IPS-20b (cell line): ENCODE measurements at regions not wholly inside any gene's neighbourhood (a gene's known extent, or its start where the extent isn't known, plus 50 kb on each side); places are given as distances from the start of the nearest gene placed in this dataset.
"Not testable (repeated sequence)": the region's sequence is repeated elsewhere in the genome, so short reads cannot be mapped to it uniquely, and the experiment has no call there.

Experiments
- H3K27ac ChIP-seq: one replicate; pipeline ENCODE4 v1.5.1; 2013; ENCODE audit warnings: low read length
- H3K27me3 ChIP-seq: 2 replicates; pipeline ENCODE4 v1.6.1; 2013; ENCODE audit warnings: mild to moderate bottlenecking, low read length, inconsistent platforms; ENCODE audit not compliant: insufficient read depth
- H3K36me3 ChIP-seq: 2 replicates; pipeline ENCODE4 v1.6.1; 2013; ENCODE audit warnings: low read depth, mild to moderate bottlenecking, inconsistent platforms, low read length, moderate library complexity; ENCODE audit not compliant: insufficient read depth
- H3K4me1 ChIP-seq: 2 replicates; pipeline ENCODE4 v1.6.1; 2013; ENCODE audit warnings: mild to moderate bottlenecking, control low read depth, inconsistent platforms, low read length, moderate library complexity; ENCODE audit not compliant: insufficient read depth
- H3K4me3 ChIP-seq: 2 replicates; pipeline ENCODE4 v1.5.1; 2013; ENCODE audit warnings: mild to moderate bottlenecking, low read length, inconsistent platforms
- H3K9ac ChIP-seq: 2 replicates; pipeline ENCODE4 v1.6.1; 2013; ENCODE audit warnings: low read depth, mild to moderate bottlenecking, inconsistent platforms, low read length, moderate library complexity
- H3K9me3 ChIP-seq: 2 replicates; pipeline ENCODE4 v1.6.1; 2013; ENCODE audit warnings: mild to moderate bottlenecking, low read depth, low read length, inconsistent platforms; ENCODE audit not compliant: insufficient read depth

DNA sequence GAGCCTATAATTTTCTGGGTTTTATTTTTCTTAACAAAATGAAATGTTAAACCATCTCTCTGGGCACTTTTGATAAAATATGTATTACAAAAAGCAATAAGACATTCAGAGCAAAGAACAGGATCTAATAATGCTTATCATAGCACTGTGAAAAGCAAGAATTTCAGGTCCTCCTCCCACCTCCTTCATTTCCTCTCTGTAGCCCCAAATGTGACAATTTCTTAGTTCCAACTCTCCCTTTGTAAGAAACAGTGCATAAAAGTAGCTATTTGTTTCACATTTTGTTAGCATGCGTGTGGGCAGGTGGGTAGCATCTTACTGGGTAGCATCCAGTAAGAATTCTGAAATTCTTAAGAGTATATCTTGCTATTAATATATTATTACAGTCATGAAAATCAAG, 130.9 kb upstream of the RASA1 start:
- Histone ChIP-seq H3K9me3 (no peaks in the 10 kb centered on the region), H3K27ac (no peak overlapping the region), H3K27me3 (no peaks in the 10 kb centered on the region), H3K4me1 (no peaks in the 10 kb centered on the region), H3K9ac (no peak overlapping the region), H3K36me3 (no peaks in the 10 kb centered on the region), H3K4me3 (no peak overlapping the region)

DNA sequence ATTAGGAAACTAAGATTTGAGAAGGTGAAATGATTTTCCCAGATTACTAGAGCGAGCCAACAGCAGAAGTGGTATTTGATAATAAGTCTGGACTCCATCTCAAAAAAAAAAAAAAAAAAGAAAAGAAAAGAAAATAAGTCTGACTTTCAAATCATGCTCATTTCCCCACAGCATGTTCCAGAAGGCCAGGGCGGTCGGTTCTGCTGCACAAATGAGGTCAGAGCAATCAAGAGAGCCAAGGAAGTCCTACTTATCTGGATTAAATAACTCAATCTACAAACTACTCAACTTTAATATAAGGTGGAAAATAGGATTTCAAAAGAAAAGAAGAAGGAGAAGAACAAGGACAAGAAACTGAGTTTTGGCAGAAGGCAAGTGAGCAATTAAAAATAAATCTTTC, 130.4 kb upstream of the RASA1 start:
- no peak overlapping the region for H3K27ac ChIP-seq
- no peak overlapping the region for H3K9ac ChIP-seq
- H3K4me3 ChIP-seq = no peak overlapping the region
- H3K27me3 ChIP-seq = no peaks in the 10 kb centered on the region
- H3K36me3 ChIP-seq = no peaks in the 10 kb centered on the region
- H3K9me3 ChIP-seq = no peaks in the 10 kb centered on the region
- H3K4me1 ChIP-seq = no peaks in the 10 kb centered on the region

DNA sequence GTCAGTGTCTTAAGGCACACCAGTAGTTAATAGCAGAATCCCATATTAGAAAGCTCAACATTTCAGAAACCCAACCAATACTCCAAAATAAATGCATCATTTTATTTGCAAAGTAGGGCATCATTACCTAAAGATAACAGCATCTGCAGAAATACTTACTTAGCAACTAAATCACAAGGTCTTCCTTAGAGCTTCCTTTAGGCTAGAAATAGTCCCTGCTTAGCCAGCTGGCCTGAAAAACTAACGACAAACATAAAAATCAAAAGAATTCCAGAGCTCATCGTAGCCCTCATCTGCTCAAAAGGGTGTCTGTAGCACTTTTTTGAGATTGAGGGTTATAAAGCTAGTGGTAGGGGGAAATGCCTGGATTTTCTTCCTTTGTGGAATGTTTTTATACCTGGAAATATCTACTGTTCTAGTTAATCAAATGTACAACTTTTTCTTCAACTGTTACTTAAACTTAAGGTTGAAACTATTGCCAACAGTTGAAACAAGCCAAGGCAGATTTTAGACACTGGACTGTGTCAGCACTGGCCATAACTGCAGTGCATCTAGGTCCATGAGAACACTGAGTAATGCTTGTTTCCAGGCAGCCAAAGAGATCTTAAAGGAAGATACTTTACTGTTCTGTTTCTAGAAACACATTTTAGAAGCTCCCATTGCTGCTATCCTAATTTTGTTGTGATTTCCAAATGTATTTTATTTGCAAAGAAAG, 129.4 kb upstream of the RASA1 start:
- H3K27ac ChIP-seq = no peak overlapping the region
- no peaks in the 10 kb centered on the region for H3K4me1 ChIP-seq
- H3K36me3 ChIP-seq = no peaks in the 10 kb centered on the region
- H3K27me3 ChIP-seq = no peaks in the 10 kb centered on the region
- no peak overlapping the region for H3K4me3 ChIP-seq
- no peak overlapping the region for H3K9ac ChIP-seq
- no peaks in the 10 kb centered on the region for H3K9me3 ChIP-seq

DNA sequence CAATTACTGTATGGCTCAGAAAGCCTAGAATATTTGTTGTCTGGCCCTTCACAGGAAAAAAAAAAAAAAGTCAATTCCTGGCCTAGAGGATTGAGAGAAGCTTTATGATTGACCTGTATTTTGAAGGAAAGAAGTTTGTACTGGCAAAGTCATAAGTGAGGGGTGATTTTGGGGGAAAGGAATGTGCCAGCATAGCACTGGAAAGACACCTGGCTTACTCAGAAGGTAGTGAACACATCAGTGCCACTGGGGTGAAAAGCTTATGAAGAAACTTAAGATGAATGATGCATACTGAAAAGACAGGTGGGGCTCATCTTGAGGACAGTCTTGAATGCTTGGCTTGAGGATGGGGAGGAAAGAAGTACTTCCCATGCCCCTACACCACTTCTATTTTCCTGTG, 127.9 kb upstream of the RASA1 start:
- H3K36me3 ChIP-seq = no peaks in the 10 kb centered on the region
- no peak overlapping the region for H3K4me3 ChIP-seq
- no peaks in the 10 kb centered on the region for H3K4me1 ChIP-seq
- H3K27ac ChIP-seq = no peak overlapping the region
- no peaks in the 10 kb centered on the region for H3K9me3 ChIP-seq
- H3K27me3 ChIP-seq = no peaks in the 10 kb centered on the region
- H3K9ac ChIP-seq = no peak overlapping the region

DNA sequence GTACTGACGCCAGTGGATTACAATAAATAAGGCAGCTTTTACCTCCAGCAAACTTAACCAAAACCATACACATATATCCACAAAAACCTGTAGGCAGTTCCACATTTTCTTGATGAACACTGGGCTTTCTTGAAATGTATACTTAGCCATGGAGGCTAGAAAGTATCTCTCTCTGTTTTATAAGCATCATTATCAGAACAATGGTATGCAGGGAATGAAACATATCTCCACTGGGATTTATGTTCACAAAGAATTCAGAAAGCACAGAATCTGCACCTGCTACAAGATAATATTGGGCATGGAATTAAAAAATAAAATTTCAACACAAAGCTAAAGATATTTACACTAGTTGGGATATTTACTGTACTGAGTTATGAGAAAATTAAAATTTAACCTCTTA, 126.1 kb upstream of the RASA1 start:
- H3K27me3 ChIP-seq = no peaks in the 10 kb centered on the region
- no peaks in the 10 kb centered on the region for H3K9me3 ChIP-seq
- no peak overlapping the region for H3K27ac ChIP-seq
- no peaks in the 10 kb centered on the region for H3K4me1 ChIP-seq
- H3K4me3 ChIP-seq = no peak overlapping the region
- no peak overlapping the region for H3K9ac ChIP-seq
- no peaks in the 10 kb centered on the region for H3K36me3 ChIP-seq

DNA sequence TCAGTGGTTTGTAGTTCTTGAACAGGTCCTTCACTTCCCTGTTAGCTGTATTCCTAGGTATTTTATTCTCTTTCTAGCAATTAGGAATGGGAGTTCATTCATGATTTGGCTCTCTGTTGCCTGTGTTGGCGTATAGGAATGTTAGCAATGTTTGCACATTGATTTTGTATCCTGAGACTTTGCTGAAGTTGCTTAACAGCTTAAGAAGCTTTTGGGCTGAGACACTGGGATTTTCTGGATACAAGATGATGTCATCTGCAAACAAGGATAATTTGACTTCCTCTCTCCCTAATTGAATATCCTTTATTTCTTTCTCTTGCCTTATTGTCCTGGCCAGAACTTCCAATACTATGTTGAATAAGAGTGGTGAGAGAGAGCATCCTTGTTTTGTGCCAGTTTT, 121.8 kb upstream of the RASA1 start:
- H3K27ac ChIP-seq, H3K4me3 ChIP-seq, H3K9me3 ChIP-seq, H3K36me3 ChIP-seq, H3K9ac ChIP-seq, H3K27me3 ChIP-seq, H3K4me1 ChIP-seq: not testable (repeated sequence)

DNA sequence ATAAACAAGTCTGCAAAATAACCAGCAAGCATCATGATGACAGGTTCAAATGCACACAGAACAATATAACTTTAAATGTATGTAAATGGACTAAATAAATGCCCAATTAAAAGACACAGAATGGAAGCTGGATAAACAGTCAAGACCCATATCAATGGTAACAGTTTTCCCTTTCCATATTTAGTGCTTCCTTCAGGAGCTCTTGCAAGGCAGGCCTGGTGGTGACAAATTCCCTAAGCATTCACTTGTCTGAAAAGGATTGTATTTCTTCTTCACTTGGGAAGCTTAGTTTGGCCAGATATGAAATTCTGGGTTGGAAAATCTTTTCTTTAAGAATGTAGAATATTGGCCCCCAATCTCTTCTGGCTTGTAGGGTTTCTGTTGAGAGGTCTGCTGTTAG, 120.2 kb upstream of the RASA1 start:
- Histone ChIP-seq H3K27ac (no peak overlapping the region), H3K4me3 (no peak overlapping the region), H3K9me3 (no peaks in the 10 kb centered on the region), H3K36me3 (no peaks in the 10 kb centered on the region), H3K9ac (no peak overlapping the region), H3K4me1 (no peaks in the 10 kb centered on the region; the same call in 1 of the 2 replicates), H3K27me3 (no peaks in the 10 kb centered on the region)

DNA sequence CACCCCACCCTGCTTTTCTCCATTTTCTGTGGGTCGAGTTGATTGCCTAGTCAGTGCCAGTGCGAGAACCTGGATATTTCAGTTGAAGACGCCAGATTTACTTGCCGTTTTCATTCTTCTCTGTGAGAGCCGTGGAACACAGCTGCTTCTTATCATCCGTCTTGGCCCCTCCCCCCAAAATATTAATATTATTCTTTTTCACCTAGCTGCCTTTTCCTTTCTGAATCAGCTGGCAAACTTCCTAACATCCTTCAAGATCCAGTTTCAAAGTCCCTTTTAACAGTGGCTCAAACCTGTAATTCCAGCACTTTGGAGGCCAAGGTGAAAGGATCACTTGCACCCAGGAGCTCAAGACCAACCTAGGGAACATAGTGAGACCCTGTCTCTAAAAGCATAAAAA, 117.1 kb upstream of the RASA1 start:
- no peak overlapping the region for H3K9ac ChIP-seq
- H3K27ac ChIP-seq = no peak overlapping the region

DNA sequence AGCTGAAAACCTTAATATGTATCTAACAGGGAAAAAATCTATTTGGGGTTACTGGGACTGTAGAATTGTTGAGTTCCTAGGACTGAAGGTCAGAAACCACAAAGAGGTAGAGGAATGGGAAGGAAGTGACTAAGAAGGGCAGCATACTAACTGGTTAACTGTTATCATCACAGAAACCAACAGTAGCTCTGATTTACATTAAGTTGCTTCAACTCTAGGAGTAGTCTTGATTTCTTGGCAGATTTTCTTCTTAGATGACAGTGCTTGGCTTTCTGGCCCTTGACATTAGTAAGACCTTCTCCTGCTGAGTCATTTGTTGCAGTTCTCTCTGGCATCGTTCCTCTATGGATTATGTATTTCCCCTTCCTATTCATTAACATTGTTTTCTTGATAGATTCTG, 116.1 kb upstream of the RASA1 start:
- no peaks in the 10 kb centered on the region; the same call in 1 of the 2 replicates for H3K4me1 ChIP-seq
- H3K4me3 ChIP-seq = no peak overlapping the region
- no peak overlapping the region for H3K27ac ChIP-seq
- no peaks in the 10 kb centered on the region for H3K9me3 ChIP-seq
- H3K27me3 ChIP-seq = no peaks in the 10 kb centered on the region
- H3K9ac ChIP-seq = no peak overlapping the region
- H3K36me3 ChIP-seq = no peaks in the 10 kb centered on the region

More for the DNA sequence above, 117.1 kb upstream of the RASA1 start:
- Histone ChIP-seq H3K4me3 (no peak overlapping the region), H3K9me3 (no peaks in the 10 kb centered on the region), H3K27me3 (no peaks in the 10 kb centered on the region), H3K36me3 (no peaks in the 10 kb centered on the region), H3K4me1 (no peaks in the 10 kb centered on the region; the same call in 1 of the 2 replicates)

DNA sequence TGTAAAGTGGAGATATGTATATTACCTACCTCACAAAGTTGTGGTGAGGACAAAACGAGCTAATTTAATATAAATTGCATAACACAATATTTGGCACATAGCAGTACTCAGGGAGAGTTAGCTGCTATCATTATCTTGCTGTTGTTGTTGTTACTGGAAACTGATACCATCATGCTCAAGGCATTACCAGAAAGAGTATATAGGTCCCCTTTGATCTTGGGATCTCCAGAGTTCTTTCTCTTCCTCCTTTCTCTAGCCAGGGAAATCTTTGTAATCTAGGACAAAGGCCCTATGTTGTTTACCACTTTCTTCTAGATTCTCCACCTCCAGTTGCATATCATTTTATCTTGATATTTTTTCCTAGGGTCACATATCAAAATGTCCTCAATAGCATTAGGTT, 114.8 kb upstream of the RASA1 start:
- Histone ChIP-seq H3K27me3 (no peaks in the 10 kb centered on the region), H3K9ac (no peak overlapping the region), H3K4me3 (no peak overlapping the region), H3K9me3 (no peaks in the 10 kb centered on the region), H3K27ac (no peak overlapping the region), H3K36me3 (no peaks in the 10 kb centered on the region), H3K4me1 (no peaks in the 10 kb centered on the region; the same call in 1 of the 2 replicates)

DNA sequence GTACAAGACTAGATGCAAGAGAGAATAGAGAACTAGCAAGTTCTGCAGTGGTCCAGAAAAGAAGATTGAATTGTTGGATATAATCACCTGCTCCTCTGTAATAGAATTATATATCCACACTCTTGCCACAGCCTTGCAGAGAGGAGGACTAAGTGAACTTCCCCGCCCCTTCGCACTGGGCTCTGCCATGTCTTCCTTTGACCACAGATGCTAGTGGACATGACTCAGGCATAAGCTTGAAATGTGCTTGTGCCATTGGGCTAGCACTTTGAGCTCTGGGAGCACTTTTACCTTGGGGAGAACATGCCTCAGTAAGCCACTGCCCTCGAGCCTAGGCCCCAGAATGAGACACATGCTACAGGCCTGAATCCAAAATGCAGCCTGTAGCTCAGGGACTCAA, 113.5 kb upstream of the RASA1 start:
- Histone ChIP-seq H3K9ac (no peak overlapping the region), H3K9me3 (no peaks in the 10 kb centered on the region), H3K4me1 (no peaks in the 10 kb centered on the region; the same call in 1 of the 2 replicates)

DNA sequence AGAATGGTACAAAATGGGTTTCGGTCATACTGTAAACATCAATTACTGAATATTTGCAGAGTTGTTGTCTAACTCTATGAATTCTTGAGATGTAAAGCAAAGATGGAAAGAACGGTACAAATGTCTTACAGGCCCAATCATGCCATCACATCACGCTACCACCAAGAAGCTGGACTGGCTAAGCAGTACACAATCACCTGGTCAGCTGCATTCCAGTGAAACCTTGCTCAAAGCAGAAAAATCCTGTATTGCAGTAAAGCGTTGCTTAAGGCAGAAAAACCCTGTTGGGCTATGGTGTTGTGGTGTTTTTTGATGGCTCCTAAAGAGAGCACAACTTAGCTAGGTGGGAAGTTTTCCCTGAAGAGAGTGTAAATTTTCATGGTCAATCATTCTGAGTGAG, 112.6 kb upstream of the RASA1 start:
- Histone ChIP-seq H3K4me3 (no peak overlapping the region), H3K27me3 (no peaks in the 10 kb centered on the region), H3K9ac (no peak overlapping the region), H3K9me3 (no peaks in the 10 kb centered on the region), H3K36me3 (no peaks in the 10 kb centered on the region), H3K4me1 (no peaks in the 10 kb centered on the region; the same call in 1 of the 2 replicates), H3K27ac (no peak overlapping the region)

More for the DNA sequence above, 113.5 kb upstream of the RASA1 start:
- Histone ChIP-seq H3K36me3 (no peaks in the 10 kb centered on the region), H3K4me3 (no peak overlapping the region), H3K27ac (no peak overlapping the region), H3K27me3 (no peaks in the 10 kb centered on the region)
